Activated naive CD8-positive, alpha-beta T cell treated with anti-CD3 and anti-CD28 coated beads, Interleukin-2, amount 50 U/mL, for 24 hours (primary cell): ENCODE measurements at regions not wholly inside any gene's neighbourhood (a gene's known extent, or its start where the extent isn't known, plus 50 kb on each side); places are given as distances from the start of the nearest gene placed in this dataset.

Experiments used
- ATAC-seq: fragments of 150-1000 bp; cut with Tn5 transposase; one replicate; pipeline ENCODE4 v1.10.0; 2021
- DNase-seq: peaks from one replicate; pipeline ENCODE4 v3.0.0; 2021
- H3K27ac Mint-ChIP-seq: one replicate; pipeline ENCODE4 v1.8.0; 2021; ENCODE audit warnings: mild to moderate bottlenecking, mixed read lengths
- H3K27me3 Mint-ChIP-seq: one replicate; pipeline ENCODE4 v1.8.0; 2021; ENCODE audit warnings: mixed read lengths
- H3K36me3 Mint-ChIP-seq: one replicate; pipeline ENCODE4 v1.8.0; 2021; ENCODE audit warnings: low read depth, mixed read lengths
- H3K4me1 Mint-ChIP-seq: one replicate; pipeline ENCODE4 v1.8.0; 2021; ENCODE audit warnings: mixed read lengths
- H3K4me3 Mint-ChIP-seq: one replicate; pipeline ENCODE4 v1.8.0; 2021; ENCODE audit warnings: mild to moderate bottlenecking, moderate library complexity, mixed read lengths
- H3K9me3 Mint-ChIP-seq: one replicate; pipeline ENCODE4 v1.8.0; 2021; ENCODE audit warnings: mixed read lengths

GRCh38 chr2:52857722-52858121, 909.9 kb upstream of the CHAC2 start:
- no peaks in the 10 kb centered on the region for H3K36me3 Mint-ChIP-seq
- no peaks in the 10 kb centered on the region for H3K27me3 Mint-ChIP-seq
- no peak overlapping the region for H3K27ac Mint-ChIP-seq
- H3K4me1 Mint-ChIP-seq, result no peaks in the 10 kb centered on the region
- no peak overlapping the region for H3K4me3 Mint-ChIP-seq
- DNase-seq (no peak), ATAC-seq (no peak)
- H3K9me3 Mint-ChIP-seq, result peaks cover 18% of the 10 kb centered on the region

- Mint-ChIP-seq H3K9me3 (peaks cover 41% of the 10 kb centered on the region), H3K4me3 (no peak overlapping the region), H3K4me1 (no peaks in the 10 kb centered on the region), H3K36me3 (peaks cover 2% of the 10 kb centered on the region), H3K27me3 (no peaks in the 10 kb centered on the region), H3K27ac (no peak overlapping the region)
- no peak for ATAC-seq
- DNase-seq, result no peak
Measured at GRCh38 chr2:52852006-52852405, 915.6 kb upstream of the CHAC2 start.

- Mint-ChIP-seq H3K9me3 (peaks cover 19% of the 10 kb centered on the region), H3K27me3 (no peaks in the 10 kb centered on the region), H3K4me1 (no peaks in the 10 kb centered on the region), H3K27ac (no peak overlapping the region), H3K4me3 (no peak overlapping the region), H3K36me3 (no peaks in the 10 kb centered on the region)
- ATAC-seq (no peak), DNase-seq (no peak)
Measured at GRCh38 chr2:52844701-52845423, 922.7 kb upstream of the CHAC2 start.

GRCh38 chr2:52835909-52836308, 931.7 kb upstream of the CHAC2 start:
- peaks cover 3% of the 10 kb centered on the region for H3K9me3 Mint-ChIP-seq
- H3K4me1 Mint-ChIP-seq, result no peaks in the 10 kb centered on the region
- ATAC-seq (no peak), DNase-seq (no peak)
- no peaks in the 10 kb centered on the region for H3K27me3 Mint-ChIP-seq
- no peak overlapping the region for H3K4me3 Mint-ChIP-seq
- H3K36me3 Mint-ChIP-seq, result no peaks in the 10 kb centered on the region
- H3K27ac Mint-ChIP-seq, result no peak overlapping the region

- no peaks in the 10 kb centered on the region for H3K27me3 Mint-ChIP-seq
- peaks cover 3% of the 10 kb centered on the region for H3K9me3 Mint-ChIP-seq
- no peak overlapping the region for H3K4me3 Mint-ChIP-seq
- no peaks in the 10 kb centered on the region for H3K36me3 Mint-ChIP-seq
- ATAC-seq (no peak), DNase-seq (no peak)
- no peaks in the 10 kb centered on the region for H3K4me1 Mint-ChIP-seq
- no peak overlapping the region for H3K27ac Mint-ChIP-seq
Measured at GRCh38 chr2:52831216-52831615, 936.4 kb upstream of the CHAC2 start.

- DNase-seq (no peak), ATAC-seq (no peak)
- Mint-ChIP-seq H3K27ac (no peak overlapping the region), H3K4me1 (no peaks in the 10 kb centered on the region), H3K9me3 (peaks cover 3% of the 10 kb centered on the region), H3K4me3 (no peak overlapping the region), H3K27me3 (no peaks in the 10 kb centered on the region), H3K36me3 (no peaks in the 10 kb centered on the region)
Measured at GRCh38 chr2:52828112-52828511, 939.5 kb upstream of the CHAC2 start.

- ATAC-seq (no peak), DNase-seq (no peak)
- Mint-ChIP-seq H3K27ac (no peak overlapping the region), H3K27me3 (no peaks in the 10 kb centered on the region), H3K9me3 (peaks cover 4% of the 10 kb centered on the region), H3K4me3 (no peak overlapping the region), H3K36me3 (no peaks in the 10 kb centered on the region), H3K4me1 (no peaks in the 10 kb centered on the region)
Measured at GRCh38 chr2:52821631-52822030, 946.0 kb upstream of the CHAC2 start.

- no peak for DNase-seq
- Mint-ChIP-seq H3K27me3 (no peaks in the 10 kb centered on the region), H3K4me1 (no peaks in the 10 kb centered on the region), H3K27ac (no peak overlapping the region), H3K9me3 (peaks cover 4% of the 10 kb centered on the region), H3K4me3 (no peak overlapping the region), H3K36me3 (no peaks in the 10 kb centered on the region)
- ATAC-seq, result no peak
Measured at GRCh38 chr2:52818958-52819357, 948.6 kb upstream of the CHAC2 start.

GRCh38 chr2:52810460-52810859, 957.1 kb upstream of the CHAC2 start:
- H3K9me3 Mint-ChIP-seq, result no peaks in the 10 kb centered on the region
- H3K36me3 Mint-ChIP-seq, result no peaks in the 10 kb centered on the region
- no peak for DNase-seq
- H3K27me3 Mint-ChIP-seq, result no peaks in the 10 kb centered on the region
- H3K27ac Mint-ChIP-seq, result no peak overlapping the region
- no peak for ATAC-seq
- no peaks in the 10 kb centered on the region for H3K4me1 Mint-ChIP-seq
- no peak overlapping the region for H3K4me3 Mint-ChIP-seq

- Mint-ChIP-seq H3K27ac (no peak overlapping the region), H3K9me3 (peaks cover 7% of the 10 kb centered on the region), H3K36me3 (no peaks in the 10 kb centered on the region), H3K27me3 (no peaks in the 10 kb centered on the region), H3K4me1 (no peaks in the 10 kb centered on the region), H3K4me3 (no peak overlapping the region)
- DNase-seq, result no peak
- no peak for ATAC-seq
Measured at GRCh38 chr2:52805901-52806410, 961.6 kb upstream of the CHAC2 start.

- H3K4me1 Mint-ChIP-seq, result no peaks in the 10 kb centered on the region
- H3K27me3 Mint-ChIP-seq, result no peaks in the 10 kb centered on the region
- H3K36me3 Mint-ChIP-seq, result no peaks in the 10 kb centered on the region
- H3K4me3 Mint-ChIP-seq, result no peak overlapping the region
- H3K27ac Mint-ChIP-seq, result no peak overlapping the region
- no peak for DNase-seq
- no peak for ATAC-seq
- H3K9me3 Mint-ChIP-seq, result peaks cover 7% of the 10 kb centered on the region
Measured at GRCh38 chr2:52794581-52794980, 973.0 kb upstream of the CHAC2 start.

GRCh38 chr2:52779446-52779845, 988.2 kb upstream of the CHAC2 start:
- ATAC-seq (no peak), DNase-seq (no peak)
- no peaks in the 10 kb centered on the region for H3K4me1 Mint-ChIP-seq
- H3K36me3 Mint-ChIP-seq, result no peaks in the 10 kb centered on the region
- no peak overlapping the region for H3K4me3 Mint-ChIP-seq
- no peaks in the 10 kb centered on the region for H3K27me3 Mint-ChIP-seq
- no peaks in the 10 kb centered on the region for H3K9me3 Mint-ChIP-seq
- H3K27ac Mint-ChIP-seq, result no peak overlapping the region

- H3K27me3 Mint-ChIP-seq, result no peaks in the 10 kb centered on the region
- no peak overlapping the region for H3K4me3 Mint-ChIP-seq
- H3K36me3 Mint-ChIP-seq, result no peaks in the 10 kb centered on the region
- H3K27ac Mint-ChIP-seq, result no peak overlapping the region
- ATAC-seq, result no peak
- no peak for DNase-seq
- no peaks in the 10 kb centered on the region for H3K4me1 Mint-ChIP-seq
- H3K9me3 Mint-ChIP-seq, result peaks cover 8% of the 10 kb centered on the region
Measured at GRCh38 chr2:52776571-52776970, 991.0 kb upstream of the CHAC2 start.

- Mint-ChIP-seq H3K27ac (no peak overlapping the region), H3K9me3 (peaks cover 15% of the 10 kb centered on the region), H3K4me3 (no peak overlapping the region), H3K27me3 (no peaks in the 10 kb centered on the region), H3K36me3 (no peaks in the 10 kb centered on the region), H3K4me1 (no peaks in the 10 kb centered on the region)
- DNase-seq, result no peak
- no peak for ATAC-seq
Measured at GRCh38 chr2:52775674-52776073, 991.9 kb upstream of the CHAC2 start.

GRCh38 chr2:52765735-52766134, 1001.9 kb upstream of the CHAC2 start:
- no peaks in the 10 kb centered on the region for H3K4me1 Mint-ChIP-seq
- ATAC-seq (no peak), DNase-seq (no peak)
- no peaks in the 10 kb centered on the region for H3K27me3 Mint-ChIP-seq
- H3K4me3 Mint-ChIP-seq, result no peak overlapping the region
- no peaks in the 10 kb centered on the region for H3K36me3 Mint-ChIP-seq
- H3K27ac Mint-ChIP-seq, result no peak overlapping the region
- peaks cover 24% of the 10 kb centered on the region for H3K9me3 Mint-ChIP-seq

GRCh38 chr2:52749764-52750163, 1017.8 kb upstream of the CHAC2 start:
- ATAC-seq, result no peak
- peaks cover 21% of the 10 kb centered on the region for H3K9me3 Mint-ChIP-seq
- H3K4me1 Mint-ChIP-seq, result no peaks in the 10 kb centered on the region
- no peak for DNase-seq
- no peak overlapping the region for H3K27ac Mint-ChIP-seq
- no peaks in the 10 kb centered on the region for H3K36me3 Mint-ChIP-seq
- no peaks in the 10 kb centered on the region for H3K27me3 Mint-ChIP-seq
- H3K4me3 Mint-ChIP-seq, result no peak overlapping the region
